Upper lobe of left lung (tissue), 6 donors: ENCODE measurements at regions not wholly inside any gene's neighbourhood (a gene's known extent, or its start where the extent isn't known, plus 50 kb on each side); places are given as distances from the start of the nearest gene placed in this dataset.

Experiments used
- ATAC-seq, 2 donors: fragments of 200-7000 bp; cut with Tn5 transposase; one replicate each; pipeline ENCODE4 v1.9.1; 2022; ENCODE audit warnings: mild to moderate bottlenecking in 2 of 2, moderate library complexity in 2 of 2; ENCODE audit not compliant: low FRiP score in 2 of 2
- DNase-seq, 2 donors: peaks; one replicate each; pipeline ENCODE4 v3.0.0-alpha.2; 2019 to 2020
- H3K27ac ChIP-seq, 4 donors: fragments of 200-600 bp; sonication (generic); one replicate each; pipeline ENCODE4 v1.5.1; 2016 to 2019
- H3K27me3 ChIP-seq, 4 donors: fragments of 200-600 bp; sonication (generic); one replicate each; pipeline ENCODE4 v1.5.1; 2017 to 2019
- H3K36me3 ChIP-seq, 4 donors: fragments of 200-600 bp; sonication (generic); one replicate each; pipeline ENCODE4 v1.5.1; 2016 to 2019
- H3K4me1 ChIP-seq, 4 donors: fragments of 200-600 bp; sonication (generic); one replicate each; pipeline ENCODE4 v1.5.1; 2018 to 2019
- H3K4me3 ChIP-seq, 4 donors: fragments of 200-600 bp; sonication (generic); one replicate each; pipeline ENCODE4 v1.5.1; 2017 to 2019; ENCODE audit warnings: mild to moderate bottlenecking in 2 of 4, moderate library complexity in 1 of 4
- H3K9me3 ChIP-seq, 4 donors: fragments of 200-600 bp; sonication (generic); one replicate each; pipeline ENCODE4 v1.5.1; 2018 to 2019
- EP300 ChIP-seq, 4 donors: sonication (generic); formaldehyde crosslinking; IDR thresholded peaks; one replicate each; pipeline ENCODE4 v1.5.1; 2017; ENCODE audit warnings: antibody characterized with exemption in 4 of 4, control low read depth in 2 of 4
- POLR2A ChIP-seq, 4 donors: fragments of 450-650 bp; IDR thresholded peaks; one replicate each; pipeline ENCODE4 v1.5.1; 2016 to 2017; ENCODE audit warnings: antibody characterized with exemption in 4 of 4, mild to moderate bottlenecking in 2 of 4
- POLR2AphosphoS5 ChIP-seq, 2 donors: sonication (generic); formaldehyde crosslinking; IDR thresholded peaks; one replicate each; pipeline ENCODE4 v1.5.1; 2017; ENCODE audit warnings: antibody characterized with exemption in 2 of 2
- WGBS, 2 donors: methylation state at CpG; one replicate each; pipeline ENCODE4 v1.1.5; 2017 to 2018; 5-methylcytosine and 5-hydroxymethylcytosine counted together
- TF ChIP-seq, protein P1 (sequence below), 6 experiments: fragments of 450-650 bp in 4 of 6; fragments of 200-600 bp in 2 of 6; sonication (generic) in 2 of 6; IDR thresholded peaks; one replicate each; pipeline ENCODE4 v1.5.1; 2016 to 2019; ENCODE audit warnings: antibody characterized with exemption in 6 of 6
- donor health status: DM: no; HTN: no; CAD: no; lungs with moderate emphysema.
- donor health status: DM: no; HTN: yes; CAD: no; lungs with severe emphysema.

DNA sequence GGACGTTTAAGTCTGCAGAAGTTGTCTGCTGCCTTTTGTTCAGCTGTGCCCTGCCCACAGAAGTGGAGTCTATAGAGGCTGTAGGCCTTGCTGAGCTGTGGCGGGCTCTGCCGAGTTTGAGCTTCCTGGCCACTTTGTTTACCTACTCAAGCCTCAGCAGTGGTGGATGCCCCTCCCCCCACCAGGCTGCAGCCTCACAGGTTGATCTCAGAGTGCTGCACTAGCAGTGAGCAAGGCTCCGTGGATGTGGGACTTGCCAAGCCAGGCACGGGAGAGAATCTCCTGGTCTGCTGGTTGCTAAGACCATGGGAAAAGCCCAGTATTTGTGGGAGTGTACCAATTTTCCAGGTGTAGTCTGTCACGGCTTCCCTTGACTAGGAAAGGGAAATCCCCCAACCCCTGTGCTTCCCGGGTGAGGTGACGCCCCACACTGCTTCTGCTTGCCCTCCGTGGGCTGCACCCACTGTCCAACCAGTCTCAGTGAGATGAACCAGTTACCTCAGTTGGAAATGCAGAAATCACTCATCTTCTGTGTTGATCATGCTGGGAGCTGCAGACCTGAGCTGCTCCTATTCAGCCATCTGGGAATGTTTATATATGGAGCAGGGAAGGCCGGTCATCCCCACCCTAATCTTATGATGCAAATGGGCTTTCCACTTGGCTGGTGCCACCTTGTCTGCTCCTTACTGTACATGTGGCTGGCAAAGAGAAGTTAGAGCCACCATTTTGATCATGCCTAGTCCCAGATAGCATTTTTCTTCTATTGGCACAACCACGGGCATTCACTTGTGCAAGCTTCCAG, 156.9 kb upstream of the ITGA6 start:
- Histone ChIP-seq H3K4me3 (no peak overlapping the region), H3K4me1 (peaks cover 0 to 6% (median 0%) of the 10 kb centered on the region in 4 donors), H3K36me3 (no peaks in the 10 kb centered on the region), H3K27ac (no peak overlapping the region), H3K27me3 (no peaks in the 10 kb centered on the region), H3K9me3 (no peaks in the 10 kb centered on the region)
- no peak for ATAC-seq
- WGBS, 2 donors: 43 to 60% methylated on average over 2 to 11 of the region's 11 CpGs
- DNase-seq: peak in 1 of 2 donors; percentile 56
- TF ChIP-seq EP300 (IDR thresholded peaks at IDR 0.05) (no peak), POLR2AphosphoS5 (IDR thresholded peaks at IDR 0.05) (no peak), POLR2A (IDR thresholded peaks at IDR 0.05) (no peak)
- TF ChIP-seq, protein P1, sequence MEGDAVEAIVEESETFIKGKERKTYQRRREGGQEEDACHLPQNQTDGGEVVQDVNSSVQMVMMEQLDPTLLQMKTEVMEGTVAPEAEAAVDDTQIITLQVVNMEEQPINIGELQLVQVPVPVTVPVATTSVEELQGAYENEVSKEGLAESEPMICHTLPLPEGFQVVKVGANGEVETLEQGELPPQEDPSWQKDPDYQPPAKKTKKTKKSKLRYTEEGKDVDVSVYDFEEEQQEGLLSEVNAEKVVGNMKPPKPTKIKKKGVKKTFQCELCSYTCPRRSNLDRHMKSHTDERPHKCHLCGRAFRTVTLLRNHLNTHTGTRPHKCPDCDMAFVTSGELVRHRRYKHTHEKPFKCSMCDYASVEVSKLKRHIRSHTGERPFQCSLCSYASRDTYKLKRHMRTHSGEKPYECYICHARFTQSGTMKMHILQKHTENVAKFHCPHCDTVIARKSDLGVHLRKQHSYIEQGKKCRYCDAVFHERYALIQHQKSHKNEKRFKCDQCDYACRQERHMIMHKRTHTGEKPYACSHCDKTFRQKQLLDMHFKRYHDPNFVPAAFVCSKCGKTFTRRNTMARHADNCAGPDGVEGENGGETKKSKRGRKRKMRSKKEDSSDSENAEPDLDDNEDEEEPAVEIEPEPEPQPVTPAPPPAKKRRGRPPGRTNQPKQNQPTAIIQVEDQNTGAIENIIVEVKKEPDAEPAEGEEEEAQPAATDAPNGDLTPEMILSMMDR (IDR thresholded peaks at IDR 0.05): no peak

DNA sequence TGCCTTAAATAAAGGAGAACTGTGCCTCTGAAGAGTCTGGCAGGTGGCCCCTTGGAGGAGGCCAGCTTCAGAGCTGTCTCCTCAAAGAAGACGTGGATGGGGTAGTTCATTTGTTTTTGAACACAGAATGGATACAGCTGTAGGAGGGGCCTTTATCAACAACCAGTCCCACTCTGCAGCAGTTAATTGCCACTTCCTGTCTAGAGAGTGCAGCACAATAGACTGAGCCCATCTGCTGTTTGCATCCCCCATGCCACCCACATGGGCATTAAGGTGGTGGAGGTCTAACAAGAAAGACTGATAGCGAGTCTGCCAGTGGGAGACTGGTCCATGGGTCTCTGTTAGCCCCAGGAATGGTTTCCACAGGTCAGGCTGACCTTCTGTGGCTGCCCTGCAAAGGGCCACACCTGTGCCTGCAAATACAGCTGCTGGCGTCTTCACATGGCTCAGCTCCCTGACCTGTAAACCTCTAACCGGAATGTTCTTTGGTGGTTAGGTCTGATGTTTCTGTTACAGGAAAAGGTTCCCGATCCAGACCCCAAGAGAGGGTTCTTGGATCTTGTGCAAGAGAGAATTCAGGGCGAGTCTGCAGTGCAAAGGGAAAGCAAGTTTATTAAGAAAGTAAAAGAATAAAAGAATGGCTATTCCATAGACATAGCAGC, 153.3 kb upstream of the ITGA6 start:
- no peak for ATAC-seq
- Histone ChIP-seq H3K9me3 (peaks cover 0 to 5% (median 0%) of the 10 kb centered on the region in 4 donors), H3K4me1 (peaks cover 0 to 6% (median 0%) of the 10 kb centered on the region in 4 donors), H3K36me3 (no peaks in the 10 kb centered on the region), H3K27ac (no peak overlapping the region), H3K4me3 (no peak overlapping the region), H3K27me3 (no peaks in the 10 kb centered on the region)
- WGBS, 2 donors: 69 to 79% methylated on average over 6 of the region's 6 CpGs
- DNase-seq: no peak
- TF ChIP-seq POLR2AphosphoS5 (IDR thresholded peaks at IDR 0.05): no peak
- no peak for TF ChIP-seq POLR2A (IDR thresholded peaks at IDR 0.05)
- TF ChIP-seq, protein P1 (IDR thresholded peaks at IDR 0.05): no peak
- no peak for TF ChIP-seq EP300 (IDR thresholded peaks at IDR 0.05)

DNA sequence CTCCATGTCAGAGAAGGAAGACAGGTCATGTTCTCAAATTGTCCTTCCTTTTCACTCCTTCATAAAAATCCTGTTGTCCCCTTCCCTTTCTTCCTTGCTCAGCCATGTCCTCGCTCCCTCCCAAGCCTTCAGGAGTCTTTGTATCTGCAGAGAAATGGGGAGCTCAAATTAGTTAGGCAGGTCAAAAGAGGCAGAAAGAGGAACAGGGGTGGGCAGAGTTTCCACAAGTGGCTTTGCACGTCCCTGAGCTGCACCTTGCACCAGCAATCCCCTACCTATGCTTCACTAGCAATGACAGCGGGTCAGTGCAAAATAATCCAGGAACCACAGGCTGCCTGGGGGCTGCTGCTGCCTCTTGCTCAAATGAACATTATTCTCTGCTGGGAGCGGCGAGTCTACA, 152.1 kb upstream of the ITGA6 start:
- ATAC-seq (no peak), DNase-seq (no peak)
- Histone ChIP-seq H3K4me3 (no peak overlapping the region), H3K4me1 (peaks cover 0 to 5% (median 0%) of the 10 kb centered on the region in 4 donors), H3K36me3 (no peaks in the 10 kb centered on the region), H3K9me3 (peaks cover 0 to 5% (median 0%) of the 10 kb centered on the region in 4 donors), H3K27ac (no peak overlapping the region), H3K27me3 (no peaks in the 10 kb centered on the region)
- no peak for TF ChIP-seq POLR2AphosphoS5 (IDR thresholded peaks at IDR 0.05)
- no peak for TF ChIP-seq EP300 (IDR thresholded peaks at IDR 0.05)
- WGBS, 2 donors: 90 to 95% methylated on average over 5 of the region's 5 CpGs

DNA sequence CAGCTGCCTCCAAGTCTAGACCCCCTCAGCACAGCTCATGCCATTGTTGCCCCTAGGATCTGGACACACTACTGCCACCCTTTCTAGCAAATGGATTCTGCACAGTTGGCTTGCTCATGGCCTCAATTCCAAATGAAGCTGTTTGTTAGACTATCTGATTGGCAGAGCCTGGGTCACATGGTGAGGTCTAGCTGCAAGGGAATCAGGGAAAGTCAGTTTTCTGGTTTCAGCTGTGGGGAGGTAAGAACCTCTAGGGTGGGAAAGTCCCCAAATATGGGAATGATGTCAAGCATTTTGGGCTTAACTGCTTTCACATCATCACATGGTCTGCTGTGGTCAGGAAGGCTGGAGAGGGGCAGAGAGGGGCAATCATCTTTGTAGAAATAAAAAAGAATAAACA, 150.4 kb upstream of the ITGA6 start:
- no peak overlapping the region for H3K4me3 ChIP-seq
- H3K4me1 ChIP-seq: no peaks in the 10 kb centered on the region
- H3K27ac ChIP-seq: no peak overlapping the region
- no peaks in the 10 kb centered on the region for H3K36me3 ChIP-seq
- DNase-seq: no peak
- peaks cover 0 to 5% (median 0%) of the 10 kb centered on the region in 4 donors for H3K9me3 ChIP-seq
- TF ChIP-seq, protein P1 (IDR thresholded peaks at IDR 0.05): no peak
- TF ChIP-seq POLR2AphosphoS5 (IDR thresholded peaks at IDR 0.05) (no peak), POLR2A (IDR thresholded peaks at IDR 0.05) (no peak), EP300 (IDR thresholded peaks at IDR 0.05) (no peak)
- H3K27me3 ChIP-seq: no peaks in the 10 kb centered on the region
- ATAC-seq: no peak

DNA sequence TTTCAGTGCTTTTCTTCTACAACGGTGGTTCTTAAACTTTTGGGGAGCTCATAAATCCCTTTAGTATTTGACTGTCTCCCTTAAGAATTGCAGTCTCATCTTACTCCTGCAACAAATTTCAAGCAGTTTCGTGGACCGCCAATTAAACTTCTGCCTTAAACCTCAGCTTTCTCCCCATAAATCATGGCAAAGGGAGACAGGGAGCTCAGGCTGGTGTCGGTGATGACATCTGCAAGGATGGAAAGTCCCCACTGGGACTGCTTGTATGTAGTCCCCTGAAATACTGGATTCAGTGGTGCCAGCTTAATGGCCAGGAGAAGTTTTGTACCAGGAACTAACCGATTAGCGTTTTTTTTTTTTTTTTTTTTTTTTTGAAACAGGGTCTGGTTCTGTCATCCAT, 148.7 kb upstream of the ITGA6 start:
- no peak for DNase-seq
- TF ChIP-seq EP300 (IDR thresholded peaks at IDR 0.05) (no peak), POLR2AphosphoS5 (IDR thresholded peaks at IDR 0.05) (no peak), POLR2A (IDR thresholded peaks at IDR 0.05) (no peak)
- TF ChIP-seq, protein P1 (IDR thresholded peaks at IDR 0.05): no peak
- Histone ChIP-seq H3K4me3 (no peak overlapping the region), H3K4me1 (no peaks in the 10 kb centered on the region), H3K27me3 (no peaks in the 10 kb centered on the region), H3K27ac (no peak overlapping the region), H3K9me3 (peaks cover 0 to 5% (median 0%) of the 10 kb centered on the region in 4 donors), H3K36me3 (no peaks in the 10 kb centered on the region)
- no peak for ATAC-seq
- WGBS, 2 donors: 74 to 79% methylated on average over 6 of the region's 6 CpGs
